GM21786 (cell line): ENCODE measurements at regions not wholly inside any gene's neighbourhood (a gene's known extent, or its start where the extent isn't known, plus 50 kb on each side); places are given as distances from the start of the nearest gene placed in this dataset.
"Not testable (repeated sequence)": the region's sequence is repeated elsewhere in the genome, so short reads cannot be mapped to it uniquely, and the experiment has no call there.

Experiments used
- ATAC-seq: cut with Tn5 transposase; IDR thresholded peaks from one replicate; pipeline ENCODE4 v1.9.1; 2021; ENCODE audit not compliant: unreplicated experiment

- ATAC-seq: no peak
Measured at GRCh38 chr6:28657769-28658465, 132.2 kb downstream of the GPX5 start.

DNA sequence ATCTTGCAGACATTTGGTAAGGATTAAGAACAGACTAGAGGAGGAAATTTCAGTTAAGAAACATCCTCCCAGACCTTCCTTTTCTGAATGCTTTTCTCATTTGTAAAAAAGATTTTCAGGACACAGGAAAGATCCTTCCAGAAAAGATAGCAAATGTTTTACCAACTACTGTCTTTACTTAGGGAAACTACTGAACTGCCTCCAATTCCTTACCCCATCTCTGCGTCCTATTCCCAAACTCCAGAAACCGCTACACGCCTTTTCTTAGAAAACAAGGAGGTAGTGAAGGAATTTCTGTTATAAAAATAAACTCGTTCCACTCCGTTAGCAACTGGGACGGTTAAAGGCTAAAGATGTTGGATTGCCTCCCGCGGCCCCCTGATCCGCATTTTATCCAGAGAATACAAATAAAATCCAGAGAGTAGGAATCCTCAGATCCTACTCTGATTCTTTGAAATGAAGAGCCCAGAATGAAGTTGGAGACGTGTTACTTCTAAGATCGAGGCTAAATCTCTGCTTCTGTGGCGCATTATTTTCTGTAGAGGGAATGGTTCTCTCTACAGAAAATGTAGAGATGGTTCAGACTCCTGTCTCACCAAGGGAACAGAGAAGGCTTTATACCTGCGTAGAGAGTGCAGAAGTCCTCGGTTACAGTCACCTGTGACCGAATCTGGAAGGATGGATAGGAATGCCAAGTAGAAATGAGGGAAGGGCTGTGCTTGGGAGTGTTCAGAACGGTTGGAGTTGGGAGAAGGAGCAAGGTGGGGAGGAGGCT, 133.0 kb downstream of the GPX5 start:
- no peak for ATAC-seq

DNA sequence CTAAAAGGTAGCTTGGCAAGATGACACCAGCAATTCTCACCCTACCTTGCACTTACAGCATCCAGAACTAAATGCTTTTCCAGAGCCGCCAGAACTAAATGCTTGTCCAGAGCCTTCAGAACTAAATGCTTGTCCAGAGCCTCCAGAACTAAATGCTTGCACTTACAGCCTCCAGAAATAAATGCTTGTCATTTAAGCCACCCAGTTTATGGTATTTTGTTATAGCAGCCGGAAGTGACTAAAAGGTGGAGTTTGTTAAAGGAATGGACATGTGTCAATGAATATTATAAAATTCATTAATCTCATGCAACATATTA, 133.5 kb downstream of the GPX5 start:
- ATAC-seq: no peak

DNA sequence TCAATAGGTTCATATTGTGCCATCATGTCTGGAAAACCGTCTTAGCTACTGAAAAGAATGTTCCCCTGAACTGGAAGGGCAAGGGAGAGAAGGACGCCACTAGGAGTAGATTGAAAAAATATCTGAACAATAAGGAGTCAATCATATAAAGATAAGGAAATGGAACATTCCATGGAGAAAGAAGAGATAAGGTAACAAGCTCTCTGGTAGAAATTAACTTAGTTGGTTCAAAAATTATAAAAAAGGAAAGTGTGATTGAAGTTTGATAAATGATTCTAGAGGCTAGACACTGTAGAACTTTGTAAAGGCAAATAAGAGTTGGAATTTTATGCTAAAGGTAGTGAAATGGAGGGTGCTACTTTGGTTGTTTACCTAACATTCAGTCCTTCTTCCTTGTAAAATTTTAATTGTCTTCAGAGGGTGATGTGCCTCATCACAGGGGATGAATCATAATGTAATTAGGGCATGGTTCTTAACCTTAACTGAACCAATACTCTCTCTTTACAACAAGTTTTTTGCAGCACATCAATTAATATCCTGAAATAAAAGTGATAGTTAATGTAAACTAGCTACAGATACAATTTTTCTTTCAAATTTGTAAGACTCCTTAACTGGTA, 135.5 kb downstream of the GPX5 start:
- no peak for ATAC-seq

GRCh38 chr6:28664870-28665396, 139.3 kb downstream of the GPX5 start:
- no peak for ATAC-seq

DNA sequence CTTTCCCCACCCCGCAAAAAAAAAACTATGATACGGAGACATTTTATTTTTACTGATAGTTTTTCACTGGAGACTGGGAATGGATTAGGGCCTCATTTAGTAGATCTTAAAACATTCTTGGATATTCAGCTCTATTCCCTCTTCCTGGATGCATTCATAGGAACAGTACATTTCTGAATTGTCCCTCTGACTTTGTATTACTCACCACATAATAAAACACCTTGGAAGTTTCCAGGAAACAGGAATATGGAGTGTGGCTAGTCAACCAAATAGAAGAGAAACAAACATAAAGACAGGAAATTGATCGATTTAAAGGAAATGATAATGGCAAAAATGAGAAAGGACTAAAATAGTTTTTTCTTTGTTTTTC, 147.7 kb downstream of the GPX5 start:
- ATAC-seq: no peak

DNA sequence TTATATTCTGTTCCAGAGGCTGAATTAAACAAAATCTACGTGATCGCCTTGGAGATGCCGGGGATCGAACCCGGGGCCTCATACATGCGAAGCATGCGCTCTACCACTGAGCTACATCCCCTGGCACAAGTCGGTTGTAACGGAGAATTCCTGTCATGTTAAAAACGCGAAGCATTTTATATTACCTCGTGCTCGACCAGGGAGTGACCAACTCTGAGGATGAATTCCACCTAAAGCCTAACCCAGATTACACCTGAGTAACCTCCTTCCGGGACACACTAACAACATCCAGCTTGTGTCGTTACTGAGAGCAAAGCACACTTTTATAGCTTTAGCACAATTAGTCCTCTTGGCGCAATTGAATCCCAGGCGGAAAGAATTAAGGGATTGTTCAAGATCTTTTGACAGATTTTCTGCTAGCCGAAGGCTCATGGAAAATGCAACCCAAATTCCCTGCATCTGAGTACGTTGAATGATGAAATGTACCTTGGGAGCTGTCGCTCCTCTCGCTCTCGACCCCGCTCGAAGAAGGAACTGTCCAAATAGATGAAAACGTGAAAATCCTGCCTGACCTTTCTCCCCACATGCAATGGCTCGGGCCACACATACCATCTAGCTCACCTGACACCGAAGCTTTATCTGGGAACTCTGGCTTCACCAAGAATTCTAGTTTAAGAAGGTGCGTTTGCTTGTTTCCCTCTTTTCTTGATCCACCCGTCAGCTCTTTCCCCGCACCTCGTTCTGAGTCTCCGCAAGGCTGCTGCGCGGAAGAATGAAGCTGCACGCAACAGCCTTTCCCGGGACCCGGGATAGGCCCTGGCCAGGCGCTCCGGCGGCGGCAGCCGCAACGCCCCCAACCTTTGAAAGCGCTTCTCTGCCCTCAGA, 148.3 kb downstream of the GPX5 start:
- ATAC-seq: no peak

DNA sequence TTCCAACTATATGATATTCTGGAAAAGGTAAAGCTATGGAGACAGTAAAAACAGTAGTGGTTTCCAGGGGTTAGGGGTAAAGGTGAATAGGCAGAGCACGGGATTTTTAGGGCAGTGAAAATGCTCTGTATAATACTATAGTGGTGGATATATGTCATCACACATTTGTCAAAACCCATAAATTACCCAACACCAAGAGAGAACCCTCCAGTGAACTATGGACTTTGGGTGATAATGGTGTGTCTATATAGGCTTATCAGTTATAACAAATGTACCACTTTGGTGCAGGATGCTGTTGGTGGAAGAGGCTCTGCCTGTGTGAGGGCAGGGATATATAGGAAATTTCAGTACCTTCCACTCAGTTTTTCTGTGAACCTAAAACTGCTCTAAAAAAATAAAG, 149.9 kb downstream of the GPX5 start:
- ATAC-seq: no peak

DNA sequence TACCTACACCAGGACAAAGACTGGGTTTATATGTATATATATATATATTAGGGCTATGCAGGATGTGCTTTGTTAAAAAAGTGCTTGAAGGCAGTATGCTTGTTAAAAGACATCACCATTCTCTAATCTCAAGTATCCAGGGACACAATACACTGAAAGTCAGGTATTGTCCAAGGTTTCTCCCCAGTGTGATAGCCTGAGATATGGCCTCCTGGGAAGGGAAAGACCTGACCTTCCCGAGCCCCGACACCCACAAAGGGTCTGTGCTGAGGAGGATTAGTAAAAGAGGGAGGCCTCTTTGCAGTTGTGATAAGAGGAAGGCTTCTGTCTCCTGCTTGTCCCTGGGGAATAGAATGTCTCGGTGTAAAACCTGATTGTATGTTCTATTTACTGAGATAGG, 156.9 kb downstream of the GPX5 start:
- no peak for ATAC-seq

DNA sequence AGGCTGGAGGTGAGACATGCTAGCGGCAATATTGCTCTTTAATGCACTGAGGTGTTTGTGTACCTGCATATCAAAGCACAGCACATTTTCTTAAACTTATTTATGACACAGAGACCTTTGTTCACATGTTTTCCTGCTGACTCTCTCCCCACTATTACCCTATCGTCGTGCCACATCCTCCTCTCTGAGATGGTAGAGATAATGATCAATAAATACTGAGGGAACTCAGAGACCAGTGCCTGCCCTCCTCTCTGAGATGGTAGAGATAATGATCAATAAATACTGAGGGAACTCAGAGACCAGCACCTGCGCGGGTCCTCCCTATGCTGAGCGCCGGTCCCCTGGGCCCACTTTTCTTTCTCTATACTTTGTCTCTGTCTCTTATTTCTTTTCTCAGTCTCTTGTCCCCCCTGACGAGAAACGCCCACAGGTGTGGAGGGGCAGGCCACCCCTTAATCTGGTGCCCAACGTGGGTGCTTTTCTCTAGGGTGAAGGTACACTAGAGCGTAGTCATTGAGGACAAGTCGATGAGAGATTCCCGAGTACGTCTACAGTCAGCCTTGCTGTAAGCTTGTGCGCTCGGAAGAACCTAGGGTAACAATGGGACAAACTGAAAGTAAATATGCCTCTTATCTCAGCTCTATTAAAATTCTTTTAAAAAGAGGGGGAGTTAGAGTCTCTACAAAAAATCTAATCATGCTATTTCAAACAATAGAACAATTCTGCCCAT, 157.4 kb downstream of the GPX5 start:
- ATAC-seq: not testable (repeated sequence)

DNA sequence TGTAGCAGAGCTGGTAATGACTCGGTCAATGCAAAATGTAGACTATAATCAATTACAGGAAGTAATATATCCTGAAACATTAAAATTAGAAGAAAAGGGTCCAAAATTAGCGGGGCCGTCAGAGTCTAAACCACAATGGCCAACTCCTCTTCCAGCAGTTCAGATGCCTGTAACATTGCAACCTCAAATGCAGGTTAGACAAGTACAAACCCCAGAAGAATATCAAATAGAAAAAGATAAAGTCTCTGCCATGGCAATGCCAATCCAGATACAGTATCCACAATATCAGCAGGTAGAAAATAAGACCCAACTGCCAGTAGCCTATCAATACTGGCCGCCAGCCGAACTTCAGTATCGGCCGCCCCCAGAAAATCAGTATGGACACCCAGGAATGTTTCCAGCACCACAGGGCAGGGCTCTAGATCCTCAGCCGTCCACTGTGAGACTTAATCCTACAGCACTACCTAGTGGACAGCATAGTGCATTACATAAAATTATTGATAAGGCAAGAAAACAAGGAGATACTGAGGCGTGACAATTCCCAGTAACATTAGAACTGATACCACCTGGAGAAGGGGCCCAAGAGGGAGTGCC, 158.4 kb downstream of the GPX5 start:
- no peak for ATAC-seq

DNA sequence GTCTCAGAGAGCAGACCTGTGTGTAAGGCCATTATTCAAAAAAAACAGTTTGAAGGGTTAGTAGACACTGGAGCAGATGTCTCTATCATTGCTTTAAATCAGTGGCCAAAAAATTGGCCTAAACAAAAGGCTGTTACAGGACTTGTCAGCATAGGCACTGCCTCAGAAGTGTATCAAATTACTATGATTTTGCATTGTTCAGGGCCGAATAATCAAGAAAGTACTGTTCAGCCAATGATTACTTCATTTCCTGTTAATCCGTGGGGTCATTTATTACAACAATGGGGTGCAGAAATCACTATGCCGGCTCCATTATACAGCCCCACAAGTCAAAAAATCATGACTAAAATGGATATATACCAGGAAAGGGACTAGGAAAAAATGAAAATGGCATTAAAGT, 160.3 kb downstream of the GPX5 start:
- ATAC-seq: not testable (repeated sequence)

DNA sequence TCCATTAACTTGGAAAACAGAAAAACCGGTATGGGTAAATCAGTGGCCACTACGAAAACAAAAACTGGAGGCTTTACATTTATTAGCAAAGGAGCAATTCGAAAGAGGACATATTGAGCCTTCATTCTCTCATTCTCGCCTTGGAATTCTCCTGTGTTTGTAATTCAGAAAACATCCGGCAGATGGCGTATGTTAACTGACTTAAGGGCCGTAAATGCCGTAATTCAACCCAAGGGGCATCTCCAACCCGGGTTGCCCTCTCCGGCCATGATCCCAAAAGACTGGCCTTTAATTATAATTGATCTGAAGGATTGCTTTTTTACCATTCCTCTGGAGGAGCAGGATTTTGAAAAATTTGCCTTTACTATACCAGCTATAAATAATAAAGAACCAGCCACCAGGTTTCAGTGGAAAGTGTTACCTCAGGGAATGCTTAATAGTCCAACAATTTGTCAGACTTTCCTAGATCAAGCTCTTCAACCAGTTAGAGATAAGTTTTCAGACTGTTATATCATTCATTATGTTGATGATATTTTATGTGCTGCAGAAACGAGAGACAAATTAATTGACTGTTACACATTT, 160.9 kb downstream of the GPX5 start:
- not testable (repeated sequence) for ATAC-seq

DNA sequence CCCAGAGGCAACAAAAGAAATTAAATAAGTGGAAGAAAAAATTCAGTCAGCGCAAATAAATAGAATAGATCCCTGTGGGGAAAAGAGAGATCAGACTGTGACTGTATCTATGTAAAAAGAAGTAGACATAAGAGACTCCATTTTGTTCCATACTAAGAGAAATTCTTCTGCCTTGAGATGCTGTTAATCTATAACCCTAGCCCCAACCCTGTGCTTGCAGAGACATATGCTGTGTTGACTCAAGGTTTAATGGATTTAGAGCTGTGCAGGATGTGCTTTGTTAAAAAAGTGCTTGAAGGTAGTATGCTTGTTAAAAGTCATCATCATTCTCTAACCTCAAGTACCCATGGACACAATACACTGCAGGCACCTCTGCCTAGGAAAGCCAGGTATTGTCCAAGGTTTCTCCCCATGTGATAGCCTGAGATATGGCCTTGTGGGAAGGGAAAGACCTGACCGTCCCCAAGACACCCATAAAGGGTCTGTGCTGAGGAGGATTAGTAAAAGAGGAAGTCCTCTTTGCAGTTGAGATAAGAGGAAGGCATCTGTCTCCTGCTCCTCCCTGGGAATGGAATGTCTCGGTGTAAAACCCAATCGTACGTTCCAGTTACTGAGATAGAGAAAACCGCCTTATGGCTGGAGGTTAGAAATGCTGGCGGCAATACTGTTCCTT, 161.8 kb downstream of the GPX5 start:
- not testable (repeated sequence) for ATAC-seq

GRCh38 chr6:28691991-28692390, 166.3 kb downstream of the GPX5 start:
- ATAC-seq: not testable (repeated sequence)

DNA sequence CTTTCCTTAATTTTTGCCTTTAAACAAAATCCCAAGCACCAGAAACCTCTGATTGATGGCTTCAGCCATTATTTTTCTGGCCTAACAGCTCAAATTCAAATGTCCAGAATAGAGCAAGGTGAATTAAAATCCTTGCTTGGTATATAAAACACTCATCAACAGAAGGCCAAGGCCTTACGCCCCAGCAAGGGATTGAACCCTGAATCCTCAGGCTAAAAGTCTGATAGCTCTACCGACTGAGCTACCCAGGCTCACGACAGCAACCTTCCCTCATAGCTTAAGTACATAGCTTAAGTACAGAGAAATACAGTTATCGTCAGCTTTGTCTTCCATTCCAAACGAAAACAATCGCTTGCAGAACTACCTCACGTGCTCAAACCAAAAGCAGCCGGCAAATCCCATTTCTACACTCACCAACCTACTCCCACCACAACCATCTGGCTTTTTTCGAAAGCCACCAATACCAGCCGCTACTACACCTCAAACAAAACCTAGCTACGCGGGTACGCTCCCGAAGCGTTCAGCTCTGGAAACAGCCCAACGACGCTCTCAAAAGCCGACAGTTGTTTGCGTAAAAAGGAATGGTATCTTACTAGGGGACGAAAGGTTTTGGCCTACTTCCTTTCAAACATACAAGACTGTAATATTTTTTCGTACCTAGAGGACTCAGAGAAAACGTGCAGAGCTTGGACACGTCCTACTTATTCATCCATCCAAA, 167.5 kb downstream of the GPX5 start:
- no peak for ATAC-seq

DNA sequence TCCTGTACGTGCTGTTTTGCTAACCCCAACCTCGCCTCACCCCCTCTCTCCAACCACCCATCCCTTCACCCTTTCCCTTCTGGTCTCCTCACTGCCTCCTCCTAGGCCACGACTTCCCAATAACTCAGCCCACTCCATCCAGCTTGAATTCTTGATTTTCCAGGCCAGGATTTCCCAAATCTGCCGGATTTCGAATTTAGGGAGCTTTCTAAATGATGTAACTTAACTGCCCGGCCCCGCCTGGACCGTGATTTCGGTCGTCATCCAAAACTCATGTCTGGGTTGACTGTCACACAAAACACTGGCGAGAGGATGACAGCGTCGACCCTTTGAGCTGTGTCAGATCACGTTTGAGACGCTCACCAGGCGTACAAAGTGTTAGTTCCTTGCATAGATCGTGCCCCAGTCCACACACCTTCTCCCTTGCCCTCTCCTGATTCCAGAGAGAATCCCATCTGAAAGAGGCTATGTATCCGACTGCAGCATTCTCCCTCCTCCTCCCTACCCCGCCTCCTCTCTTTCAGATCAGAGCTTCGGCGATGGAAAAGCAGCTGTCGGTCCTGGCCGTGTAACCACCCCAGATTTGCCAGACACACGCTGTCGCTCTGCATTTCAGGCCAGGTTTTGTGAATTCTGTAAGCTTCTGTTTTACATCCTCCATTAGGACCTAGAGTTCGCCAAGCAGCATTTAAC, 168.2 kb downstream of the GPX5 start:
- no peak for ATAC-seq

GRCh38 chr6:28695715-28696114, 170.0 kb downstream of the GPX5 start:
- no peak for ATAC-seq
